ENCODE measurements at regions not wholly inside any gene's neighbourhood (a gene's known extent, or its start where the extent isn't known, plus 50 kb on each side); places are given as distances from the start of the nearest gene placed in this dataset.
"Not testable (repeated sequence)": the region's sequence is repeated elsewhere in the genome, so short reads cannot be mapped to it uniquely, and the experiment has no call there.

- peaks cover 7% of the 10 kb centered on the region for H3K9me3 ChIP-seq
- H3K36me3 ChIP-seq: no peaks in the 10 kb centered on the region
- no peak overlapping the region for H3K4me3 ChIP-seq
- 83% methylated on average over 5 of the region's 5 CpGs for WGBS
- no peaks in the 10 kb centered on the region for H3K27me3 ChIP-seq
- no peak overlapping the region for H3K27ac ChIP-seq
- no peaks in the 10 kb centered on the region for H3K4me1 ChIP-seq
- no peak for DNase-seq (ENCODE audit: low spot score in 2 of 2)
- TF ChIP-seq EP300 (IDR thresholded peaks at IDR 0.05) (no peak), POLR2AphosphoS5 (IDR thresholded peaks at IDR 0.05) (no peak), POLR2A (IDR thresholded peaks at IDR 0.05) (no peak), CTCF (IDR thresholded peaks at IDR 0.05) (no peak)
These were observed 729.9 kb downstream of the MECOM start for GRCh38 chr3:168933614-168934013.

GRCh38 chr3:168929997-168930396 lies 733.5 kb downstream of the MECOM start:
- WGBS: 76% methylated on average over 3 of the region's 3 CpGs
- H3K27ac ChIP-seq; H3K36me3 ChIP-seq; H3K4me3 ChIP-seq; H3K27me3 ChIP-seq; H3K4me1 ChIP-seq; DNase-seq (ENCODE audit: low spot score in 2 of 2); H3K9me3 ChIP-seq: not testable (repeated sequence)

GRCh38 chr3:168926426-168926825 lies 737.1 kb downstream of the MECOM start:
- 91% methylated on average over 1 of the region's 1 CpG for WGBS
- TF ChIP-seq POLR2AphosphoS5 (IDR thresholded peaks at IDR 0.05) (no peak), CTCF (IDR thresholded peaks at IDR 0.05) (no peak), POLR2A (IDR thresholded peaks at IDR 0.05) (no peak), EP300 (IDR thresholded peaks at IDR 0.05) (no peak)

GRCh38 chr3:168925568-168925967 lies 737.9 kb downstream of the MECOM start:
- 86% methylated on average over 1 of the region's 1 CpG for WGBS
- H3K27ac ChIP-seq: no peak overlapping the region
- no peaks in the 10 kb centered on the region for H3K36me3 ChIP-seq
- DNase-seq (ENCODE audit: low spot score in 2 of 2): no peak
- H3K27me3 ChIP-seq: no peaks in the 10 kb centered on the region
- no peak for TF ChIP-seq POLR2AphosphoS5 (IDR thresholded peaks at IDR 0.05)
- TF ChIP-seq POLR2A (IDR thresholded peaks at IDR 0.05): no peak
- no peaks in the 10 kb centered on the region for H3K9me3 ChIP-seq
- H3K4me3 ChIP-seq: no peak overlapping the region
- no peaks in the 10 kb centered on the region for H3K4me1 ChIP-seq

More at GRCh38 chr3:168926426-168926825, 737.1 kb downstream of the MECOM start:
- Histone ChIP-seq H3K36me3 (no peaks in the 10 kb centered on the region), H3K4me1 (no peaks in the 10 kb centered on the region), H3K4me3 (no peak overlapping the region), H3K9me3 (no peaks in the 10 kb centered on the region), H3K27ac (no peak overlapping the region), H3K27me3 (no peaks in the 10 kb centered on the region)
- no peak for DNase-seq (ENCODE audit: low spot score in 2 of 2)

- H3K4me3 ChIP-seq: no peak overlapping the region
- WGBS: 73% methylated on average over 1 of the region's 1 CpG
- no peaks in the 10 kb centered on the region for H3K36me3 ChIP-seq
- H3K4me1 ChIP-seq: no peaks in the 10 kb centered on the region
- H3K27ac ChIP-seq: no peak overlapping the region
- H3K27me3 ChIP-seq: no peaks in the 10 kb centered on the region
- TF ChIP-seq EP300 (IDR thresholded peaks at IDR 0.05) (no peak), POLR2AphosphoS5 (IDR thresholded peaks at IDR 0.05) (no peak), CTCF (IDR thresholded peaks at IDR 0.05) (no peak), POLR2A (IDR thresholded peaks at IDR 0.05) (no peak)
- H3K9me3 ChIP-seq: no peaks in the 10 kb centered on the region
- no peak for DNase-seq (ENCODE audit: low spot score in 2 of 2)
These were observed 748.9 kb downstream of the MECOM start for GRCh38 chr3:168914662-168915061.

GRCh38 chr3:168909260-168909659 lies 754.3 kb downstream of the MECOM start:
- no peaks in the 10 kb centered on the region for H3K9me3 ChIP-seq
- H3K27me3 ChIP-seq: no peaks in the 10 kb centered on the region
- H3K27ac ChIP-seq: no peak overlapping the region
- H3K4me1 ChIP-seq: no peaks in the 10 kb centered on the region
- no peak overlapping the region for H3K4me3 ChIP-seq
- DNase-seq (ENCODE audit: low spot score in 2 of 2): no peak
- WGBS: 65% methylated on average over 1 of the region's 1 CpG
- TF ChIP-seq POLR2A (IDR thresholded peaks at IDR 0.05) (no peak), EP300 (IDR thresholded peaks at IDR 0.05) (no peak), POLR2AphosphoS5 (IDR thresholded peaks at IDR 0.05) (no peak), CTCF (IDR thresholded peaks at IDR 0.05) (no peak)
- no peaks in the 10 kb centered on the region for H3K36me3 ChIP-seq

Measured in suprapubic skin (tissue), 4 donors.